ENCODE measurements at regions not wholly inside any gene's neighbourhood (a gene's known extent, or its start where the extent isn't known, plus 50 kb on each side); places are given as distances from the start of the nearest gene placed in this dataset.

GRCh38 chr7:25774675-25775074 lies 377.3 kb upstream of the NFE2L3 start:
- no peak overlapping the region for H3K4me3 ChIP-seq (replicated peaks in 1 of 3; ENCODE audit: insufficient read depth in 1 of 3, low read depth in 1 of 3, low read length in 3 of 3)
- no peak for DNase-seq (ENCODE audit: low read depth, low spot score)
- H3K27me3 ChIP-seq (ENCODE audit: control insufficient read depth in 2 of 2, insufficient read depth in 2 of 2, low read length in 2 of 2): no peaks in the 10 kb centered on the region
- no peak for FAIRE-seq
- BruUV-seq (replicated peaks): no TSS peak
- H3K36me3 ChIP-seq (ENCODE audit: control insufficient read depth in 2 of 2, extremely low read depth in 1 of 2, insufficient read depth in 2 of 2, low read length in 2 of 2): no peaks in the 10 kb centered on the region
- H4K20me1 ChIP-seq (replicated peaks; ENCODE audit: control insufficient read depth, extremely low read depth, insufficient read depth, low read length): no peaks in the 10 kb centered on the region
- POLR2A ChIA-PET: no interaction called here
- no peak overlapping the region for H3K4me2 ChIP-seq (ENCODE audit: insufficient read depth, low read length)
- no peak overlapping the region for H2AFZ ChIP-seq (ENCODE audit: low read depth, low read length)
- no peak overlapping the region for H3K27ac ChIP-seq (ENCODE audit: insufficient read depth, low read depth, low read length)
- CTCF ChIA-PET: no interaction called here
- dilution Hi-C loops (cut with MboI; ENCODE audit: extremely low pct_ligation_motif_present, low sequenced_read_pairs) (no loop called here), intact Hi-C loops (cut with micrococcal nuclease) (no loop called here)
- no peak overlapping the region for H3K9ac ChIP-seq (replicated peaks; ENCODE audit: extremely low read depth, insufficient read depth, low read length)
- no peaks in the 10 kb centered on the region for H3K4me1 ChIP-seq (ENCODE audit: control insufficient read depth, extremely low read depth, insufficient read depth, low read length)
- no peaks in the 10 kb centered on the region for H3K79me2 ChIP-seq (ENCODE audit: control insufficient read depth, insufficient read depth, low read length)
- TF ChIP-seq GATA2 (IDR thresholded peaks at IDR 0.05; ENCODE audit: insufficient read depth, insufficient read length, low read depth, low read length) (no peak), MYC (IDR thresholded peaks at IDR 0.05; ENCODE audit: low read depth, low read length) (no peak), FOS (IDR thresholded peaks at IDR 0.05; ENCODE audit: borderline replicate concordance, insufficient read depth, low read length) (no peak), CTCF (IDR thresholded peaks at IDR 0.05; ENCODE audit: extremely low read depth in 1 of 2, insufficient read depth in 1 of 2, low read depth in 1 of 2, low read length in 2 of 2) (no peak), POLR2AphosphoS5 (IDR thresholded peaks at IDR 0.05; ENCODE audit: insufficient read depth, low read depth, low read length) (no peak), EZH2 (IDR thresholded peaks at IDR 0.05; ENCODE audit: borderline replicate concordance, low read depth, low read length, severe bottlenecking) (no peak), JUN (IDR thresholded peaks at IDR 0.05; ENCODE audit: borderline replicate concordance, insufficient read depth, insufficient read length, low read depth) (no peak)
- H3K9me1 ChIP-seq (replicated peaks; ENCODE audit: control insufficient read depth, extremely low read depth, insufficient read depth, low read length): no peaks in the 10 kb centered on the region
- H3K9me3 ChIP-seq (replicated peaks; ENCODE audit: control insufficient read depth, insufficient read depth, low read length): no peaks in the 10 kb centered on the region
